ENCODE measurements at regions not wholly inside any gene's neighbourhood (a gene's known extent, or its start where the extent isn't known, plus 50 kb on each side); places are given as distances from the start of the nearest gene placed in this dataset.

DNA sequence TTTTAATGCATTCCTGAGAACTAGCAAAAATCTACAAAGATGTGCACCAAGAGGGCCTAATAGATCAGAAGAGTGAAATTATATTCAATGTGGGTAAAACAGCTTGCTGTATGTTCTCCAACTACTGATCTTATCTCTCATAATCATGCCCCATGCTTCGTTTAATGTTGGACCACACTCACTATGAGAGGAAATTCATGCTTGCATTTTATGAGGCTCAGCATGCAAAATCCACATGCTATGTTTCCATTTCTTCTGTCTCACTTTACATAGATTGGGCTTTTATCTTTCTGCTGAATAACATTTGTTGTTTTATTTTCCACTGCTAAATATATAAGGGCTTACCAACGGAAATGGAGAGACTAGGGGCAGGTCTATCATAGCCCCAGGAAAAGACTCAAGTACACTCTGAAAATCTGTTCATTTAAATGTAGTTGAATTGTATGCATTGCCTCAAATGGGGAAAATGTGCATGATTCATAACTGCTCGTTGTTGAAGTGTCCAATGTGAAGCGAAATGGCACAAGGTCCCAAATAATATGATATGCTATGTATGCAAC is 474.2 kb downstream of the EFNA5 start:
- DNase-seq, result no peak
- WGBS, 3 donors, result 76 to 82% (median 80%) methylated on average over 4 of the region's 4 CpGs
- TF ChIP-seq, protein P1, sequence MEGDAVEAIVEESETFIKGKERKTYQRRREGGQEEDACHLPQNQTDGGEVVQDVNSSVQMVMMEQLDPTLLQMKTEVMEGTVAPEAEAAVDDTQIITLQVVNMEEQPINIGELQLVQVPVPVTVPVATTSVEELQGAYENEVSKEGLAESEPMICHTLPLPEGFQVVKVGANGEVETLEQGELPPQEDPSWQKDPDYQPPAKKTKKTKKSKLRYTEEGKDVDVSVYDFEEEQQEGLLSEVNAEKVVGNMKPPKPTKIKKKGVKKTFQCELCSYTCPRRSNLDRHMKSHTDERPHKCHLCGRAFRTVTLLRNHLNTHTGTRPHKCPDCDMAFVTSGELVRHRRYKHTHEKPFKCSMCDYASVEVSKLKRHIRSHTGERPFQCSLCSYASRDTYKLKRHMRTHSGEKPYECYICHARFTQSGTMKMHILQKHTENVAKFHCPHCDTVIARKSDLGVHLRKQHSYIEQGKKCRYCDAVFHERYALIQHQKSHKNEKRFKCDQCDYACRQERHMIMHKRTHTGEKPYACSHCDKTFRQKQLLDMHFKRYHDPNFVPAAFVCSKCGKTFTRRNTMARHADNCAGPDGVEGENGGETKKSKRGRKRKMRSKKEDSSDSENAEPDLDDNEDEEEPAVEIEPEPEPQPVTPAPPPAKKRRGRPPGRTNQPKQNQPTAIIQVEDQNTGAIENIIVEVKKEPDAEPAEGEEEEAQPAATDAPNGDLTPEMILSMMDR (IDR thresholded peaks at IDR 0.05), result no peak
- no peak overlapping the region for H3K27ac ChIP-seq
- no peak overlapping the region for H3K4me3 ChIP-seq
- H3K27me3 ChIP-seq (ENCODE audit: insufficient read depth in 3 of 3, low read length in 2 of 3), result no peaks in the 10 kb centered on the region
- ATAC-seq, result no peak
- H3K36me3 ChIP-seq (ENCODE audit: insufficient read depth in 1 of 2, low read depth in 1 of 2), result no peaks in the 10 kb centered on the region
- no peaks in the 10 kb centered on the region for H3K9me3 ChIP-seq
- no peaks in the 10 kb centered on the region for H3K4me1 ChIP-seq
- intact Hi-C loops (cut with DNase I), result no loop called here

- no peak for ATAC-seq
- TF ChIP-seq, protein P1 (IDR thresholded peaks at IDR 0.05), result no peak
- no peaks in the 10 kb centered on the region for H3K4me1 ChIP-seq
- WGBS, 3 donors, result 79 to 88% (median 88%) methylated on average over 6 of the region's 6 CpGs
- H3K4me3 ChIP-seq, result no peak overlapping the region
- H3K27ac ChIP-seq, result no peak overlapping the region
- intact Hi-C loops (cut with DNase I), result no loop called here
- DNase-seq, result no peak
- no peaks in the 10 kb centered on the region for H3K36me3 ChIP-seq (ENCODE audit: insufficient read depth in 1 of 2, low read depth in 1 of 2)
- H3K9me3 ChIP-seq, result no peaks in the 10 kb centered on the region
- no peaks in the 10 kb centered on the region for H3K27me3 ChIP-seq (ENCODE audit: insufficient read depth in 3 of 3, low read length in 2 of 3)
Observed at GRCh38 chr5:107195890-107196395, 474.8 kb downstream of the EFNA5 start.

DNA sequence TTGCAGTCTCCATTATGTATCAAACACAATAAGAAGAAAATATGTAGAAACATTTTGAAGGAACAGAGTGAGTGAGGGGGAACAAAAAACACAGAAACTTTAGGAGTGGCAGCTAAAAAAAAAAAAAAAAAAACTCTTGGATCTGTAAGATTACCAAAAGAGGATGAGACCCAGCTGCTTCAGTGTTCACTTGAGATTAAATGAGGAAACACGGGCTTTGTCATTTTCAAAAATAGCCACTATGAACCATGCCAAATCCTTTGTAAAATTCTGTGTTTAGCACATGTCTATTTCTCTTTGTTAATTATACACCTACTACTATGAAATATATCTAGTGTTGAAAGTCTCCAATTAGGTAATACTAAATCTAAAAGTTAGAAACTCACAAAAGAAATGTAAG is 485.9 kb downstream of the EFNA5 start:
- Histone ChIP-seq H3K4me1 (no peaks in the 10 kb centered on the region), H3K36me3 (ENCODE audit: insufficient read depth in 1 of 2, low read depth in 1 of 2) (no peaks in the 10 kb centered on the region), H3K27ac (no peak overlapping the region), H3K9me3 (no peaks in the 10 kb centered on the region), H3K27me3 (ENCODE audit: insufficient read depth in 3 of 3, low read length in 2 of 3) (no peaks in the 10 kb centered on the region), H3K4me3 (no peak overlapping the region)
- WGBS, 3 donors, result 11 to 26% (median 19%) methylated on average over 1 of the region's 1 CpG
- TF ChIP-seq, protein P1 (IDR thresholded peaks at IDR 0.05), result no peak
- ATAC-seq (no peak), DNase-seq (no peak)
- intact Hi-C loops (cut with DNase I), result no loop called here

DNA sequence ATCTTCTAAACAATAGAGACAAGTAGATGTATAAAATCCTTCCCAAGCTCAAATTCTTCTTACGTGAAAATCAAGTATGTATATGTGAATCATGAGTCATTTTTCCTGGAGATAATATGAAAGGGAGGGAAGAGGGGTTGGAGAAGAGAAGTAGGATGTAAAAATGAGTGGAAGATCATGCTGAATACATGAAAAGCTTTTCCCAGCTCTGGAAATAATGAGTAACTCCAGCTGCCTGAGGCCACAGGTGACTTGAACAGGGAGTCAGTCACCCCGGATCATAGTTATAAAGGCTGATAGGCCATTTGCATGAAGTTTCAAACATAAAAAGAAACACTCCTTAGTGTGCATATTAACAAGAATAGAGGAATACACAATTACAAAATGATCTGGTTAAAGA is 486.7 kb downstream of the EFNA5 start:
- no peak for ATAC-seq
- Histone ChIP-seq H3K36me3 (ENCODE audit: insufficient read depth in 1 of 2, low read depth in 1 of 2) (no peaks in the 10 kb centered on the region), H3K4me3 (no peak overlapping the region), H3K27me3 (ENCODE audit: insufficient read depth in 3 of 3, low read length in 2 of 3) (no peaks in the 10 kb centered on the region), H3K27ac (no peak overlapping the region), H3K9me3 (no peaks in the 10 kb centered on the region), H3K4me1 (no peaks in the 10 kb centered on the region)
- WGBS, 3 donors, result 69 to 73% (median 73%) methylated on average over 2 of the region's 2 CpGs
- no peak for DNase-seq
- TF ChIP-seq, protein P1 (IDR thresholded peaks at IDR 0.05), result no peak
- intact Hi-C loops (cut with DNase I), result no loop called here

GRCh38 chr5:107170620-107171019 is 500.1 kb downstream of the EFNA5 start:
- Histone ChIP-seq H3K4me1 (no peaks in the 10 kb centered on the region), H3K27ac (no peak overlapping the region), H3K27me3 (ENCODE audit: insufficient read depth in 3 of 3, low read length in 2 of 3) (no peaks in the 10 kb centered on the region), H3K36me3 (ENCODE audit: insufficient read depth in 1 of 2, low read depth in 1 of 2) (no peaks in the 10 kb centered on the region), H3K9me3 (no peaks in the 10 kb centered on the region), H3K4me3 (no peak overlapping the region)
- no peak for ATAC-seq
- intact Hi-C loops (cut with DNase I), result no loop called here
- WGBS, 3 donors, result 88 to 91% (median 89%) methylated on average over 3 of the region's 3 CpGs
- no peak for DNase-seq
- TF ChIP-seq, protein P1 (IDR thresholded peaks at IDR 0.05), result no peak
